ENCODE measurements at regions not wholly inside any gene's neighbourhood (a gene's known extent, or its start where the extent isn't known, plus 50 kb on each side); places are given as distances from the start of the nearest gene placed in this dataset.

DNA sequence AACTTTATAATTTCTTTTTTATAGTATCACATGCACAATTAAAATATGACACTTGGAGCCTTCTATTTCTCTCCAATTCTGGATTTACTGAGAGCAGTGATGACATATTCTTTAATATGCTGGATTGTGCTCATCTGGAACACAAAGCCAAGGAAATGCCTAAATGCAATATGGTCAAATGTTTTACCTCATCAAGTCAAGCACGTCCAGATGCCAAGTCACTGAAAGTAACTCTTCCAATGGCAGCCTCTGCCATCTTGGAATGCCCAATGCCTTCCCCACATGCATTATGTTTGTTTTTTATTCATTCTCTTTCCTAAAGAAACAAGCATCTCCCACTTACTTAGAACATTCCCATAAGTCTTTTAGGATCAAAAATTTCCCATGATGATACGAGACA, 189.8 kb downstream of the TMX3 start:
- POLR2A ChIA-PET: no interaction called here
- ATAC-seq: no peak
- Histone ChIP-seq H3K27me3 (ENCODE audit: control insufficient read depth, insufficient read depth, low read length) (no peaks in the 10 kb centered on the region), H3K36me3 (ENCODE audit: control insufficient read depth, insufficient read depth, low read length) (no peaks in the 10 kb centered on the region), H3K4me1 (ENCODE audit: control insufficient read depth, insufficient read depth, low read length) (no peaks in the 10 kb centered on the region), H3K4me3 (ENCODE audit: low read depth in 2 of 2, low read length in 2 of 2) (no peak overlapping the region), H3K27ac (ENCODE audit: low read length) (no peak overlapping the region), H3K9me3 (ENCODE audit: control insufficient read depth, insufficient read depth, low read depth, low read length) (no peaks in the 10 kb centered on the region)
- intact Hi-C loops (cut with micrococcal nuclease; ENCODE audit: unreplicated experiment) (no loop called here), in situ Hi-C loops (cut with HindIII; ENCODE audit: low pct_unique_long_range_greater_than_20kb, low sequenced_read_pairs) (no loop called here)
- no TSS peak for BruUV-seq (replicated peaks)
- TF ChIP-seq SIN3A (IDR thresholded peaks at IDR 0.05; ENCODE audit: borderline replicate concordance, insufficient read depth, low read depth, low read length) (no peak), POLR2AphosphoS5 (IDR thresholded peaks at IDR 0.05; ENCODE audit: low read depth, low read length) (no peak), TCF7L2 (IDR thresholded peaks at IDR 0.05; ENCODE audit: low read depth, low read length) (no peak)
- TF ChIP-seq, protein P1, sequence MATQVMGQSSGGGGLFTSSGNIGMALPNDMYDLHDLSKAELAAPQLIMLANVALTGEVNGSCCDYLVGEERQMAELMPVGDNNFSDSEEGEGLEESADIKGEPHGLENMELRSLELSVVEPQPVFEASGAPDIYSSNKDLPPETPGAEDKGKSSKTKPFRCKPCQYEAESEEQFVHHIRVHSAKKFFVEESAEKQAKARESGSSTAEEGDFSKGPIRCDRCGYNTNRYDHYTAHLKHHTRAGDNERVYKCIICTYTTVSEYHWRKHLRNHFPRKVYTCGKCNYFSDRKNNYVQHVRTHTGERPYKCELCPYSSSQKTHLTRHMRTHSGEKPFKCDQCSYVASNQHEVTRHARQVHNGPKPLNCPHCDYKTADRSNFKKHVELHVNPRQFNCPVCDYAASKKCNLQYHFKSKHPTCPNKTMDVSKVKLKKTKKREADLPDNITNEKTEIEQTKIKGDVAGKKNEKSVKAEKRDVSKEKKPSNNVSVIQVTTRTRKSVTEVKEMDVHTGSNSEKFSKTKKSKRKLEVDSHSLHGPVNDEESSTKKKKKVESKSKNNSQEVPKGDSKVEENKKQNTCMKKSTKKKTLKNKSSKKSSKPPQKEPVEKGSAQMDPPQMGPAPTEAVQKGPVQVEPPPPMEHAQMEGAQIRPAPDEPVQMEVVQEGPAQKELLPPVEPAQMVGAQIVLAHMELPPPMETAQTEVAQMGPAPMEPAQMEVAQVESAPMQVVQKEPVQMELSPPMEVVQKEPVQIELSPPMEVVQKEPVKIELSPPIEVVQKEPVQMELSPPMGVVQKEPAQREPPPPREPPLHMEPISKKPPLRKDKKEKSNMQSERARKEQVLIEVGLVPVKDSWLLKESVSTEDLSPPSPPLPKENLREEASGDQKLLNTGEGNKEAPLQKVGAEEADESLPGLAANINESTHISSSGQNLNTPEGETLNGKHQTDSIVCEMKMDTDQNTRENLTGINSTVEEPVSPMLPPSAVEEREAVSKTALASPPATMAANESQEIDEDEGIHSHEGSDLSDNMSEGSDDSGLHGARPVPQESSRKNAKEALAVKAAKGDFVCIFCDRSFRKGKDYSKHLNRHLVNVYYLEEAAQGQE (IDR thresholded peaks at IDR 0.05; ENCODE audit: insufficient read depth in 1 of 2, low read depth in 2 of 2, low read length in 1 of 2): no peak
- TF ChIP-seq, protein P2, sequence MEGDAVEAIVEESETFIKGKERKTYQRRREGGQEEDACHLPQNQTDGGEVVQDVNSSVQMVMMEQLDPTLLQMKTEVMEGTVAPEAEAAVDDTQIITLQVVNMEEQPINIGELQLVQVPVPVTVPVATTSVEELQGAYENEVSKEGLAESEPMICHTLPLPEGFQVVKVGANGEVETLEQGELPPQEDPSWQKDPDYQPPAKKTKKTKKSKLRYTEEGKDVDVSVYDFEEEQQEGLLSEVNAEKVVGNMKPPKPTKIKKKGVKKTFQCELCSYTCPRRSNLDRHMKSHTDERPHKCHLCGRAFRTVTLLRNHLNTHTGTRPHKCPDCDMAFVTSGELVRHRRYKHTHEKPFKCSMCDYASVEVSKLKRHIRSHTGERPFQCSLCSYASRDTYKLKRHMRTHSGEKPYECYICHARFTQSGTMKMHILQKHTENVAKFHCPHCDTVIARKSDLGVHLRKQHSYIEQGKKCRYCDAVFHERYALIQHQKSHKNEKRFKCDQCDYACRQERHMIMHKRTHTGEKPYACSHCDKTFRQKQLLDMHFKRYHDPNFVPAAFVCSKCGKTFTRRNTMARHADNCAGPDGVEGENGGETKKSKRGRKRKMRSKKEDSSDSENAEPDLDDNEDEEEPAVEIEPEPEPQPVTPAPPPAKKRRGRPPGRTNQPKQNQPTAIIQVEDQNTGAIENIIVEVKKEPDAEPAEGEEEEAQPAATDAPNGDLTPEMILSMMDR (IDR thresholded peaks at IDR 0.05): no peak
- CTCF ChIA-PET: no interaction called here
- no peak for DNase-seq (ENCODE audit: low read depth, low spot score)

DNA sequence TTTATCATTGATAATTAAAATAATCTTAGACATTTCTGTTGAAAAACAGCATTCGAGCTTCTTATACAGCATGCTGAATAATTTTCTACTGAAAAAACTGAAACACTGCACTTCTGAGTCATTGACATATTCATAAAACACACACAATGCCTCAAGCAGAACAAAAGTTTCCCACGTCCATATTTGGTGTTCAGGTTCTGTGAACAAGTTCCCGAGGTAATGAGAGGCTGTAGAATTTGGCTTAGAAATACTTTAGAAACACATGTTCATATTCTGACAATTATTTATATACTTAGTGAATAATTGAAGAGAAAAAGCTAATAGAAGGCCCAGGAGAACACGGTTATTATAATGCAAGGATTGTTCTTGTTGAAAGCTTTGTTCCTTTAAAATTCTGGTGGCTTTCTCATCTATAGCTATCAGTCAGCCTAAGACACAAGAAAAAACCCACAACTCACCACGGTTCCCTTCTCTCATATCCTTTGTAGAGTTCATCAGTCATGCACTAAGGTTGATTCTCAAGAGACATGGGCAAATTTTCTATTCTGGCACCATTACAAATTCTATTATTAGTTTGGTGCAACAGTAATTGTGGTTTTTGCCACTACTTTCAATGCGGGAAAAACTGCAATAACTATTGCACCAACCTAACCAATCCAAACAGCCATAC, 194.4 kb downstream of the TMX3 start:
- CTCF ChIA-PET: no interaction called here
- no peaks in the 10 kb centered on the region for H3K9me3 ChIP-seq (ENCODE audit: control insufficient read depth, insufficient read depth, low read depth, low read length)
- POLR2A ChIA-PET: no interaction called here
- intact Hi-C loops (cut with micrococcal nuclease; ENCODE audit: unreplicated experiment): no loop called here
- TF ChIP-seq SIN3A (IDR thresholded peaks at IDR 0.05; ENCODE audit: borderline replicate concordance, insufficient read depth, low read depth, low read length) (no peak), POLR2AphosphoS5 (IDR thresholded peaks at IDR 0.05; ENCODE audit: low read depth, low read length) (no peak), TCF7L2 (IDR thresholded peaks at IDR 0.05; ENCODE audit: low read depth, low read length) (no peak)
- TF ChIP-seq, protein P1 (IDR thresholded peaks at IDR 0.05; ENCODE audit: insufficient read depth in 1 of 2, low read depth in 2 of 2, low read length in 1 of 2): no peak
- TF ChIP-seq, protein P2 (IDR thresholded peaks at IDR 0.05): no peak
- H3K4me1 ChIP-seq (ENCODE audit: control insufficient read depth, insufficient read depth, low read length): no peaks in the 10 kb centered on the region
- in situ Hi-C loops (cut with HindIII; ENCODE audit: low pct_unique_long_range_greater_than_20kb, low sequenced_read_pairs): no loop called here
- DNase-seq (ENCODE audit: low read depth, low spot score): no peak
- no peak overlapping the region for H3K27ac ChIP-seq (ENCODE audit: low read length)
- no peak for ATAC-seq
- no TSS peak for BruUV-seq (replicated peaks)
- no peaks in the 10 kb centered on the region for H3K27me3 ChIP-seq (ENCODE audit: control insufficient read depth, insufficient read depth, low read length)
- no peaks in the 10 kb centered on the region for H3K36me3 ChIP-seq (ENCODE audit: control insufficient read depth, insufficient read depth, low read length)
- no peak overlapping the region for H3K4me3 ChIP-seq (ENCODE audit: low read depth in 2 of 2, low read length in 2 of 2)
